ENCODE measurements at regions not wholly inside any gene's neighbourhood (a gene's known extent, or its start where the extent isn't known, plus 50 kb on each side); places are given as distances from the start of the nearest gene placed in this dataset.

- H3K27me3 ChIP-seq: no peaks in the 10 kb centered on the region
- H3K4me1 ChIP-seq: no peaks in the 10 kb centered on the region
- TF ChIP-seq, protein P1, sequence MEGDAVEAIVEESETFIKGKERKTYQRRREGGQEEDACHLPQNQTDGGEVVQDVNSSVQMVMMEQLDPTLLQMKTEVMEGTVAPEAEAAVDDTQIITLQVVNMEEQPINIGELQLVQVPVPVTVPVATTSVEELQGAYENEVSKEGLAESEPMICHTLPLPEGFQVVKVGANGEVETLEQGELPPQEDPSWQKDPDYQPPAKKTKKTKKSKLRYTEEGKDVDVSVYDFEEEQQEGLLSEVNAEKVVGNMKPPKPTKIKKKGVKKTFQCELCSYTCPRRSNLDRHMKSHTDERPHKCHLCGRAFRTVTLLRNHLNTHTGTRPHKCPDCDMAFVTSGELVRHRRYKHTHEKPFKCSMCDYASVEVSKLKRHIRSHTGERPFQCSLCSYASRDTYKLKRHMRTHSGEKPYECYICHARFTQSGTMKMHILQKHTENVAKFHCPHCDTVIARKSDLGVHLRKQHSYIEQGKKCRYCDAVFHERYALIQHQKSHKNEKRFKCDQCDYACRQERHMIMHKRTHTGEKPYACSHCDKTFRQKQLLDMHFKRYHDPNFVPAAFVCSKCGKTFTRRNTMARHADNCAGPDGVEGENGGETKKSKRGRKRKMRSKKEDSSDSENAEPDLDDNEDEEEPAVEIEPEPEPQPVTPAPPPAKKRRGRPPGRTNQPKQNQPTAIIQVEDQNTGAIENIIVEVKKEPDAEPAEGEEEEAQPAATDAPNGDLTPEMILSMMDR (IDR thresholded peaks at IDR 0.05; ENCODE audit: low read depth, low read length): no peak
- no peak overlapping the region for H3K4me3 ChIP-seq (ENCODE audit: low read depth, low read length)
- H3K9me3 ChIP-seq: no peaks in the 10 kb centered on the region
- no peak for DNase-seq
- no peaks in the 10 kb centered on the region for H3K36me3 ChIP-seq
These were observed 73.7 kb upstream of the TNC start for GRCh38 chr9:115191667-115192066.

DNA sequence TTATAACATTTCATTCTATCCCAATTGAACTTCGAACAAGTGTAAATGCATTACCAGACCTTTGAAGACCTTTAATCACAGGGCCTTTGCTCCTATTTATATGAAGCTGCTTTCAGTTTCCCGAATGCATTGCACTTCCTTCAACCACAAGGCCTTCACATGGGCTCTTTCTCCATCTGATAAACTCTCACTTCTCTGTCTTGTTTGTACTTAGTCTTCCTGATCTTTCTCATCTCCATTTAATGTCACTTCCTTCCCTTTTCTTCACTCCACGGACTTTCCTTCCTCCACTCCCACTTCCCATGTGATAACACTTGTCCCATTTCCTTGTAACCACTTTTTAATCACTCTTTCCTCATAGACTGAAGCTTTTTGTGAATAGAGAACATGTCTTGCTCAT, 74.3 kb upstream of the TNC start:
- TF ChIP-seq, protein P1 (IDR thresholded peaks at IDR 0.05; ENCODE audit: low read depth, low read length): no peak
- Histone ChIP-seq H3K9me3 (no peaks in the 10 kb centered on the region), H3K4me1 (no peaks in the 10 kb centered on the region), H3K4me3 (ENCODE audit: low read depth, low read length) (no peak overlapping the region), H3K36me3 (no peaks in the 10 kb centered on the region), H3K27me3 (no peaks in the 10 kb centered on the region)
- DNase-seq: no peak

DNA sequence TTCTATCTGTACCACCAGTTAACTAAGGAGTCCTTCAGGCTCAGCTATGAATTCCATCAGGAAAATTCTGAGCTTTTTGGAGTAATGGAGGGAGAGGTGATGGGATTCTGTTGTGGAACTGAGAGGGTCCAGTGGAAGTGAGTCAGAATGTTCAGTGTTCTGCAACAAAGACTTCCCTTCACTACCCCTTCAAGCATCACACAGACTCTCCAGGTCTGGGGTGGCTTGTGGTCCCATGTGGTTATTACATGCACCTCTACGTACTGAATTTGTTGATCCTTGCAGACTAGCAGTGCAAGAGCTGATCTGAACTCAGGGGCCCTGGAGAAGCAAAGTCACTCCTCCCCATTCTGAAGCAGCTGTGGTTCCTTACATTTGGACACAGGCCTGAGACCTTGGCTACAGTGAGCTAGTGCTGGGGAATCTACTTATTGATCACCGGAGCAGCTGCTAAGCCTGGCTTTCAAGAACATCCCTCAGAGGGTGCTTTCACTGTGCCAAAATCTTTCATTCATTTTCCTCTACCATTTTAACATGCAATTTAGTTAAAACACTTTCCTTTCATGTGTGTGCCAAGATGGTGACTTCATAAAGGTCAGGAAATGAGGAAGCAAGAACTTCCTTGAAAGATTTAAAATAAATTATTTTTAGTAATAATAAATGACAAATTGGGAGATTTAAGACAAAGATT, 75.0 kb upstream of the TNC start:
- DNase-seq: no peak
- Histone ChIP-seq H3K27me3 (no peaks in the 10 kb centered on the region), H3K4me3 (ENCODE audit: low read depth, low read length) (no peak overlapping the region), H3K9me3 (no peaks in the 10 kb centered on the region), H3K36me3 (no peaks in the 10 kb centered on the region), H3K4me1 (no peaks in the 10 kb centered on the region)
- TF ChIP-seq, protein P1 (IDR thresholded peaks at IDR 0.05; ENCODE audit: low read depth, low read length): no peak

DNA sequence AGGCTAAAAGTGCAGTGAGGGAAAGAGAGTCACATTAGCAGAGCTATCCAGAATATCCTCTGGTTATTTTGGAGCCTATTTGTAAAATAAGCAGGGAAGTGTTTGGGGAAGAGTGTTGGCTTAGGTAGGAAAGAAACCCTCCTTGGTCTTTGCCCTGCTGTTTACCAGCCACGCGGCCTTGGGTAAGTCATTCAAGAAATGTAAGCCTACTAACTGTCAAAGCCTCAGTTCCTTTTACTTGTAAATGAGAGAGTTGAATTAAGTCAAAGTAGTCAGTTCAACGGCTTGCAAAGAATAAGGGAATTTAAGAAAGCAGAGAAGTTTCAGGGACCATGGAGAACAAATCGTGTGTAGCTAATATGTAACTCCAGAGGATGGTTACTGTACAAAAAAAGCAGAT, 75.8 kb upstream of the TNC start:
- Histone ChIP-seq H3K27me3 (no peaks in the 10 kb centered on the region), H3K4me3 (ENCODE audit: low read depth, low read length) (no peak overlapping the region), H3K9me3 (no peaks in the 10 kb centered on the region), H3K4me1 (no peaks in the 10 kb centered on the region), H3K36me3 (no peaks in the 10 kb centered on the region)
- TF ChIP-seq, protein P1 (IDR thresholded peaks at IDR 0.05; ENCODE audit: low read depth, low read length): no peak
- no peak for DNase-seq

DNA sequence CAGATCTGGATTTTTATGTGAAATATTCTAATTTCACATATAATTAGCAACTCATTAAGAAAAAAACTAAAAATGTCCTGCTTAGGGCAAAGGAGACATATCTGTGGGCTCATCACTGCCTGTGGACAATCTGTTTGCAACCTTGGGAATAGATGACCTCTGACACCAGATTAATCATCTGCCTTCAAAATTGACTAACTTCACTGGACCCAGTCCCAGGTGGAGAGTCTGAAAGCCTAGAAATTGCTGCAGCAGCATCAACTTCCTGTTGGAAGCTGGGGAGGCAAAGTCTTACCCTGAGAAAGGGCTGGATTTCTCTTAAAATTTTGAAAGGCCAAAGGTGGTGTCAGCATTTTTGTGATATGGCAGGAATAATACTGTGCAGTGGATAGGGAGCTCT, 76.3 kb upstream of the TNC start:
- H3K4me1 ChIP-seq: no peaks in the 10 kb centered on the region
- TF ChIP-seq, protein P1 (IDR thresholded peaks at IDR 0.05; ENCODE audit: low read depth, low read length): no peak

DNA sequence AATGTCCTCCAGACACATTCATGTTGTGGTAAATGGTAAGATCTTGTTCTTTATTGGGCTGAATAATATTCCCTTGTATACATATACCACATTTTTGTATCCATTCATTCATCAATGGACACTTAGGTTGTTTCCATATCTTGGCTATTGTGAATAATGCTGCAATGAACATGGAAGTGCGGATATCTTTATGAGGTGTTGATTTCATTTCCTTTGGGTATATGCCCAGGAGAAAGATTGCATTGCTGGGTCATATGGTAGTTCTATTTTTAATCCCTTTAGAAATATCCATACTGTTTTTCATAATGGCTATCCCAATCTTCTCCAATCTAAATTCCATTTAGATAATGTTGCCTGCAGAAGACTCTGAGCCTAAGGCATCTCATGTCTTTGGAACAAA, 78.0 kb upstream of the TNC start:
- Histone ChIP-seq H3K4me1 (no peaks in the 10 kb centered on the region), H3K9me3 (no peaks in the 10 kb centered on the region), H3K36me3 (no peaks in the 10 kb centered on the region), H3K27me3 (no peaks in the 10 kb centered on the region), H3K4me3 (ENCODE audit: low read depth, low read length) (no peak overlapping the region)
- TF ChIP-seq, protein P1 (IDR thresholded peaks at IDR 0.05; ENCODE audit: low read depth, low read length): no peak
- DNase-seq: no peak

More for the DNA sequence above, 76.3 kb upstream of the TNC start:
- DNase-seq: no peak
- Histone ChIP-seq H3K9me3 (no peaks in the 10 kb centered on the region), H3K4me3 (ENCODE audit: low read depth, low read length) (no peak overlapping the region), H3K27me3 (no peaks in the 10 kb centered on the region), H3K36me3 (no peaks in the 10 kb centered on the region)
